ENCODE measurements at regions not wholly inside any gene's neighbourhood (a gene's known extent, or its start where the extent isn't known, plus 50 kb on each side); places are given as distances from the start of the nearest gene placed in this dataset.

DNA sequence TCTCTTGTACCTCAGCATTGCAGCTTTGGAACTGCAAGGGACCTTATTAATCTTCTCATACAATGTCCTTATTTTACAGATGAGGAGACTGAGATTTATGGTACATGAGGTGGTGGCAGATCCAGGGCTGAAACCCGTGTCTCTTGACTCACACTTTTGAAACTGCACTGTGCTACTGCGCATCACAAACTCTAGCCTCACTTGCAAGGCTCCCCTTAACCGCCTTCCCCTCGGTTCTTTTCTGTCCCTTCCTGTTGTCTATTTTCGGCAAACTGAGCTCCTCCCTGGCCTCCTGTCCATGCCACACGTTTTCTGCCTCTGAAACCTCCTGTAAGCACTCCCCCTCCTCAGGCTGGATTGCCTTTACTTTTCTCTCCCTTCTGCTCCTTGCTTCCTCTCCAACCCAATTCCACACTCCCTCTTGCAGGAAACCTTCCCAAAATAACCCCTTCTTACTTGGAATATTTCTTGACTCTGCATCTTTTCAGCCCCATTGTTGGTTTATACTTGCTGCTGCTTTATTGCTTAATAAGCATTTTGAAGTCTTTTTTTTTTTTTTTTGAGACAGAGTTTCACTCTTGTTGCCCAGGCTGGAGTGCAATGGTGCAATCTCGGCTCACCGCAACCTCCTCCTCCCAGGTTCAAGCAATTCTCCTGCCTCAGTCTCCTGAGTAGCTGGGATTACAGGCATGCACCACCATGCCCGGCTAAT lies 72.4 kb upstream of the CISTR start:
- intact Hi-C loops (cut with DNase I; ENCODE audit: low total_unique reads), result no loop called here
- no peak for DNase-seq (ENCODE audit: low spot score in 2 of 2)
- Histone ChIP-seq H3K27me3 (no peaks in the 10 kb centered on the region), H3K4me1 (no peaks in the 10 kb centered on the region), H3K9me3 (no peaks in the 10 kb centered on the region), H3K27ac (no peak overlapping the region), H3K36me3 (no peaks in the 10 kb centered on the region), H3K4me3 (no peak overlapping the region)
- TF ChIP-seq, protein P1, sequence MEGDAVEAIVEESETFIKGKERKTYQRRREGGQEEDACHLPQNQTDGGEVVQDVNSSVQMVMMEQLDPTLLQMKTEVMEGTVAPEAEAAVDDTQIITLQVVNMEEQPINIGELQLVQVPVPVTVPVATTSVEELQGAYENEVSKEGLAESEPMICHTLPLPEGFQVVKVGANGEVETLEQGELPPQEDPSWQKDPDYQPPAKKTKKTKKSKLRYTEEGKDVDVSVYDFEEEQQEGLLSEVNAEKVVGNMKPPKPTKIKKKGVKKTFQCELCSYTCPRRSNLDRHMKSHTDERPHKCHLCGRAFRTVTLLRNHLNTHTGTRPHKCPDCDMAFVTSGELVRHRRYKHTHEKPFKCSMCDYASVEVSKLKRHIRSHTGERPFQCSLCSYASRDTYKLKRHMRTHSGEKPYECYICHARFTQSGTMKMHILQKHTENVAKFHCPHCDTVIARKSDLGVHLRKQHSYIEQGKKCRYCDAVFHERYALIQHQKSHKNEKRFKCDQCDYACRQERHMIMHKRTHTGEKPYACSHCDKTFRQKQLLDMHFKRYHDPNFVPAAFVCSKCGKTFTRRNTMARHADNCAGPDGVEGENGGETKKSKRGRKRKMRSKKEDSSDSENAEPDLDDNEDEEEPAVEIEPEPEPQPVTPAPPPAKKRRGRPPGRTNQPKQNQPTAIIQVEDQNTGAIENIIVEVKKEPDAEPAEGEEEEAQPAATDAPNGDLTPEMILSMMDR (IDR thresholded peaks at IDR 0.05), result no peak
- no peak for TF ChIP-seq POLR2A (IDR thresholded peaks at IDR 0.05)
- no peak for TF ChIP-seq POLR2AphosphoS5 (IDR thresholded peaks at IDR 0.05)

DNA sequence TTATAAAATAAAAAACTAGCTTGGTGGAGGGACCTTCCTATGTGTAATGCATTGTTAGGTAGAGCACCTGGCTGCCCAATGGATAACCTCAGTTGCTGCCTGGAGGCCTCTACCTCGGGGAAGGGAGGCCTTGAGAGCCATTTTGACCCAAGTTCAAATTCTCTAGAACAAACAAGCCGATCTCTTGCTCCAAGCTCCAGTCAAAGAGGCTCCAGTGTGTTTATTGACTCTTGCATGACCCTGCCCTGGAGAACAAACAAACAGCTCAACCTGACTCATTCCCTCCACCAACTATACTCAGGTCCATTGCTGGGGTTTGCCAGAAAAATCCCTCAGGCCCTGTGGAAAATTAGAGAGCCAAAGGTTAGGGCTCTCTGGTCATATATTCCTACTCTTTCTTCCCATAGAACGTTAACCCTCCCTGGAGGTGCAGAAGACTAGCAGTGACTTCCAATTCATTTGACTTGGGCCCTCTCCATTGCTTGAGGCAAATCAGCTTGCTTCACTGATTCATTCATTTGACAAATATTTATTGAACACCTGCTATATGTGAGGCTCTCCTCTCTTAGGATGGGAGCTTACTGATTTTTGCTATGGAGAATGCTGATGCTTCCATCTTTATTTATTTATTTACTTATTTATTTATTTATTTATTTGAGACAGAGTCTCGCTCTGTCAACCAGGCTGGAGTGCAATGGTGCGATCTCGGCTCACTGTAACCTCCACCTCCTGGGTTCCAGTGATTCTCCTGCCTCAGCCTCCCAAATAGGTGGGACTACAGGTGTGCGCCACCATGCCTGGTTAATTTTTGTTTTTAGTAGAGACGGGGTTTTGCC lies 73.7 kb upstream of the CISTR start:
- no peaks in the 10 kb centered on the region for H3K9me3 ChIP-seq
- TF ChIP-seq, protein P1 (IDR thresholded peaks at IDR 0.05), result no peak
- no peak for TF ChIP-seq POLR2A (IDR thresholded peaks at IDR 0.05)
- no peaks in the 10 kb centered on the region for H3K36me3 ChIP-seq
- H3K27me3 ChIP-seq, result no peaks in the 10 kb centered on the region
- H3K4me1 ChIP-seq, result no peaks in the 10 kb centered on the region
- no peak overlapping the region for H3K27ac ChIP-seq
- intact Hi-C loops (cut with DNase I; ENCODE audit: low total_unique reads), result no loop called here
- no peak for DNase-seq (ENCODE audit: low spot score in 2 of 2)
- no peak overlapping the region for H3K4me3 ChIP-seq

DNA sequence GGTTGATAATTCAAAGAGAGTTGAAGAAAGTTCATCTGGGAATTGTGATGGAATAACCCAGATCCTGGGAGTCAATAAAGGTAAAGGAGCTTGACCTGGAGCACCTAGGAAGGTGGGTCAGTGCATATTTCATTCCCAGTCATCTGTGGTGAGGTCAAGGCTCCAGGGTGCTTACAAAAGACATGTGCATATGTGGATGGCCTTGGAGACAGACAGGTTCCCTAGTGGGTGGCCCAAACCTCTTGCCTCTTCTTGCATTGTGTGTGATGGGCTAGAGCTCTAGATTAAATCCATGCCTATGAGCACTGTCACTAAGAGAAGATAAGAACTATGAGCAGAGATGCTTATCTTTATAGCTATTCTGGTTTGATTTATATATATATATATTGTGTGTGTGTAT lies 75.5 kb upstream of the CISTR start:
- no peak overlapping the region for H3K4me3 ChIP-seq
- no peaks in the 10 kb centered on the region for H3K27me3 ChIP-seq
- intact Hi-C loops (cut with DNase I; ENCODE audit: low total_unique reads), result no loop called here
- H3K27ac ChIP-seq, result no peak overlapping the region
- no peaks in the 10 kb centered on the region for H3K9me3 ChIP-seq
- H3K36me3 ChIP-seq, result no peaks in the 10 kb centered on the region
- no peak for DNase-seq (ENCODE audit: low spot score in 2 of 2)
- TF ChIP-seq POLR2AphosphoS5 (IDR thresholded peaks at IDR 0.05) (no peak), POLR2A (IDR thresholded peaks at IDR 0.05) (no peak)
- TF ChIP-seq, protein P1 (IDR thresholded peaks at IDR 0.05), result no peak
- no peaks in the 10 kb centered on the region for H3K4me1 ChIP-seq

DNA sequence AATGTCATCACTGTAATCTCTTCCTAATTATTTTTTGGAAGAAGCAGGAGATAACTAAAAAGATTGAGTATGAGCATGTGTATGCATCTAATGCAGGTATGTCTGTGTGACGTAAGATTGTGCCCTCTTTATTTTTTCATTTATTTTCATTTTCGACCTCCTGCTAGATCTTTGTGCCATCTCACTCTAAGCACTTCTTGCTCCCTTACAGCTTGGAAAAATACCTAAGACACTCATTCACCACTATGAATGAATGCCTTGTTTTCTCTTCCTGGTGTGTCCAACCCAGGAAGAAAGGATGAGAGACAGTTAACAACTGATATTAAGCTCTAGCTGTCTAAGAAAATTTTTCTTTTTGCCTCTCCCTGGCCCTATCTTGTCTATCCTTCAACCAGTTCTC lies 76.8 kb upstream of the CISTR start:
- Histone ChIP-seq H3K9me3 (no peaks in the 10 kb centered on the region), H3K36me3 (no peaks in the 10 kb centered on the region), H3K4me1 (no peaks in the 10 kb centered on the region), H3K27ac (no peak overlapping the region), H3K27me3 (no peaks in the 10 kb centered on the region), H3K4me3 (no peak overlapping the region)
- no peak for DNase-seq (ENCODE audit: low spot score in 2 of 2)
- TF ChIP-seq POLR2AphosphoS5 (IDR thresholded peaks at IDR 0.05), result no peak
- TF ChIP-seq, protein P1 (IDR thresholded peaks at IDR 0.05), result no peak
- no peak for TF ChIP-seq POLR2A (IDR thresholded peaks at IDR 0.05)
- intact Hi-C loops (cut with DNase I; ENCODE audit: low total_unique reads), result no loop called here

DNA sequence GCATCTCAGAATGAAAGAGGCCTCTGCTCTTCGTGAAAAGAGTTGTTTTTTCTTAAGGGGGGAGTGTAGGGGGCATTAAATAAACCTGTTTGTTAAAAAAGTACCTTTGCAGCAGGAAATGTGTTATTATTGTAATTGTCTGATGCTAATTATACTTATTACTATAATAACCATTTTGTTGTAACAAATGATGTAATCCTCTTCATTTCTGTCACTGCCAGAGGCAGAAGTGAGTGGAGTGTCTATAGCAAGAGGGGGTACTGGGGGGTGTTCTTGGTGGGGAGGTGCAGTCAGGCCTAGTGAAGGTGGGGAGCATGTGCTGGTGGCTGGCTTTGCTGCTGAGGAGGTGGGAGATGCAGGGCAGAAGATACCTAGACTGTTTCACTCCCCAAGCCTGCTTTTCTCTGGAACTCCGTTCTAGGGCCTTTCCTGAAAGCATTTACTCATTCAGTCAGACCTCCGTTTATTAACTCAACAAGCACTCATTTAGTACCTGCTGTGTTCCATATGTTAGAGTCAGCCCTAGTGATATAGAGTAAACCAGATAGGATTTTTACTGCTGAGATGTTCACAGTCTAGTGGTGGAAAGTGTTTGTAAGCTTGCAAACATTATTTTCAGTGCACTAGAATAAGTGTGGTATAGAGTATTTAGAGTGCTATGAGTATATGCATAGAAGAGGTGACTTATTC lies 77.5 kb upstream of the CISTR start:
- H3K36me3 ChIP-seq, result no peaks in the 10 kb centered on the region
- DNase-seq (ENCODE audit: low spot score in 2 of 2), result no peak
- H3K27ac ChIP-seq, result no peak overlapping the region
- no peak overlapping the region for H3K4me3 ChIP-seq
- TF ChIP-seq, protein P1 (IDR thresholded peaks at IDR 0.05), result no peak
- no peak for TF ChIP-seq POLR2A (IDR thresholded peaks at IDR 0.05)
- no peaks in the 10 kb centered on the region for H3K4me1 ChIP-seq
- intact Hi-C loops (cut with DNase I; ENCODE audit: low total_unique reads), result no loop called here
- H3K27me3 ChIP-seq, result no peaks in the 10 kb centered on the region
- H3K9me3 ChIP-seq, result no peaks in the 10 kb centered on the region

All from breast epithelium (tissue), 4 donors.